ENCODE measurements at regions not wholly inside any gene's neighbourhood (a gene's known extent, or its start where the extent isn't known, plus 50 kb on each side); places are given as distances from the start of the nearest gene placed in this dataset.
"Not testable (repeated sequence)": the region's sequence is repeated elsewhere in the genome, so short reads cannot be mapped to it uniquely, and the experiment has no call there.

- no peak overlapping the region for H4K5ac ChIP-seq (ENCODE audit: insufficient read length, low read depth, low read length)
- H2AK5ac ChIP-seq (ENCODE audit: insufficient read length, low read length), result no peak overlapping the region
- no peaks in the 10 kb centered on the region for H3K23me2 ChIP-seq (ENCODE audit: insufficient read length, low read depth, low read length, poor library complexity, severe bottlenecking)
- H4K91ac ChIP-seq (ENCODE audit: insufficient read length, low read depth, low read length), result no peak overlapping the region
- H3K4me1 Mint-ChIP-seq, result peaks cover 8 to 11% of the 10 kb centered on the region in 2 experiments
- H3K9me3 ChIP-seq (ENCODE audit: control insufficient read depth, low read depth, low read length), result peaks cover 5% of the 10 kb centered on the region
- no peak overlapping the region for H2AFZ ChIP-seq (ENCODE audit: low read length)
- H2BK5ac ChIP-seq (ENCODE audit: insufficient read length, low read length), result no peak overlapping the region
- WGBS (ENCODE audit: extremely low coverage, insufficient read length, low lambda C conversion rate), result no CpG with 5 or more reads among the region's 12 CpGs
- no peak overlapping the region for H2BK12ac ChIP-seq (ENCODE audit: insufficient read length, low read depth, low read length)
- H2BK15ac ChIP-seq (ENCODE audit: low read depth, low read length), result no peak overlapping the region
- no peak overlapping the region for H3K18ac ChIP-seq (ENCODE audit: insufficient read length, low read depth, low read length)
- H3K4me1 ChIP-seq (ENCODE audit: insufficient read depth, low read length), result peaks cover 4% of the 10 kb centered on the region; the same call in 1 of the 2 replicates
- no peak overlapping the region for H3K56ac ChIP-seq (ENCODE audit: insufficient read length, low read depth, low read length)
- H3K79me2 ChIP-seq (ENCODE audit: insufficient read depth, low read length), result no peaks in the 10 kb centered on the region
- no peaks in the 10 kb centered on the region for H4K20me1 ChIP-seq (ENCODE audit: control insufficient read depth, insufficient read depth, insufficient read length)
- no peak for TF ChIP-seq CTCF (conservative IDR thresholded peaks at IDR 0.05)
- no peaks in the 10 kb centered on the region; the same call in 1 of the 2 replicates for H3K27me3 Mint-ChIP-seq (ENCODE audit: low read depth)
- no peak overlapping the region for H3K9ac ChIP-seq (ENCODE audit: extremely low read depth, insufficient read length, low read length)
- no peak overlapping the region for H4K8ac ChIP-seq (replicated peaks; ENCODE audit: insufficient read length, low read depth, low read length)
- peaks cover 0 to 3% of the 10 kb centered on the region in 2 experiments; a peak in 3 of 5 replicates for H3K9me3 Mint-ChIP-seq
- no peak overlapping the region for H2BK20ac ChIP-seq (ENCODE audit: low read depth, low read length, poor library complexity, severe bottlenecking)
- H3K14ac ChIP-seq (ENCODE audit: insufficient read depth, low read length), result no peak overlapping the region
- H3K4ac ChIP-seq (ENCODE audit: low read depth, low read length), result no peak overlapping the region
- no peak overlapping the region for H2BK120ac ChIP-seq (ENCODE audit: low read depth, low read length, poor library complexity, severe bottlenecking)
- no peak overlapping the region for H3T11ph ChIP-seq (ENCODE audit: low read length)
- no peak overlapping the region for H3K27ac ChIP-seq (ENCODE audit: insufficient read length, low read depth, low read length)
- H3K27ac Mint-ChIP-seq, result no peak overlapping the region
- H3K4me2 ChIP-seq (ENCODE audit: insufficient read depth, insufficient read length, low read length), result no peak overlapping the region
- DNase-seq, result no peak
- no peak overlapping the region for H3K23ac ChIP-seq (ENCODE audit: insufficient read length, low read depth, low read length)
- no peaks in the 10 kb centered on the region for H3K79me1 ChIP-seq (ENCODE audit: insufficient read depth, low read depth, low read length, poor library complexity, severe bottlenecking)
- H3K4me3 Mint-ChIP-seq, result no peak overlapping the region
- no peaks in the 10 kb centered on the region; a peak in 1 of 7 replicates for H3K36me3 Mint-ChIP-seq (ENCODE audit: insufficient read depth in 1 of 3, low read depth in 3 of 3)
- H3K27me3 ChIP-seq (ENCODE audit: insufficient read depth, low read length), result no peaks in the 10 kb centered on the region
These were observed 199.1 kb upstream of the AHR start for GRCh38 chr7:17099083-17099973.

DNA sequence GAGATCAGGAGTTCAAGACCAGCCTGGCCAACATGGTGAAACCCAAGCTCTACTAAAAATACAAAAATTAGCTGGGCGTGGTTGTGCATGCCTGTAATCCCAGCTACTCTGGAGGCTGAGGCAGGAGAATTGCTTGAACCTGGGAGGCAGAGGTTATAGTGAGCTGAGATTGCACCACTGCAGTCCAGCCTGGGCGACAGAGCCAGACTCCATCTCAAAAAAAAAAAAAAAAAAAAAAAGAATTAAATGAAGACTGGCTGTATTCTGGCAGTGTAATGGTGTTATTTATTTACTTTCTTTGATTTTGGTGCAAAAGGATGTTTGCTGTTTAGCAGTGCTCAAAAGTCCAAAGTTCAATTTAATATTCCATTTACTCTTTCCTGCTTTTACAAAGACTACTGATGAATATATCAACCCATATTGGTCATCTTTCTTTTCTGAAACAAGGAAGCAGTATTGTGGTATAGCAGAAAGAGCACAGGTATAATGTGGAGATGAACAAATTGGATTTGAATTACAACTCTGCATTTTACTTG, 198.4 kb upstream of the AHR start:
- not testable (repeated sequence) for H3K27ac ChIP-seq (ENCODE audit: insufficient read length, low read depth, low read length); H4K5ac ChIP-seq (ENCODE audit: insufficient read length, low read depth, low read length)

More for the DNA sequence above, 198.4 kb upstream of the AHR start:
- not testable (repeated sequence) for H3K23me2 ChIP-seq (ENCODE audit: insufficient read length, low read depth, low read length, poor library complexity, severe bottlenecking); H2BK12ac ChIP-seq (ENCODE audit: insufficient read length, low read depth, low read length); H4K20me1 ChIP-seq (ENCODE audit: control insufficient read depth, insufficient read depth, insufficient read length); H3K4me1 ChIP-seq (ENCODE audit: insufficient read depth, low read length); H2AFZ ChIP-seq (ENCODE audit: low read length); H3K79me1 ChIP-seq (ENCODE audit: insufficient read depth, low read depth, low read length, poor library complexity, severe bottlenecking); H4K91ac ChIP-seq (ENCODE audit: insufficient read length, low read depth, low read length); H3K27me3 ChIP-seq (ENCODE audit: insufficient read depth, low read length); H3K18ac ChIP-seq (ENCODE audit: insufficient read length, low read depth, low read length); H3K4me2 ChIP-seq (ENCODE audit: insufficient read depth, insufficient read length, low read length); H3K27me3 Mint-ChIP-seq (ENCODE audit: low read depth); H3K56ac ChIP-seq (ENCODE audit: insufficient read length, low read depth, low read length); H2AK5ac ChIP-seq (ENCODE audit: insufficient read length, low read length); H2BK15ac ChIP-seq (ENCODE audit: low read depth, low read length); H2BK120ac ChIP-seq (ENCODE audit: low read depth, low read length, poor library complexity, severe bottlenecking); H3K36me3 Mint-ChIP-seq (ENCODE audit: insufficient read depth in 1 of 3, low read depth in 3 of 3); H2BK5ac ChIP-seq (ENCODE audit: insufficient read length, low read length); H3K9me3 ChIP-seq (ENCODE audit: control insufficient read depth, low read depth, low read length); H3K23ac ChIP-seq (ENCODE audit: insufficient read length, low read depth, low read length); H4K8ac ChIP-seq (replicated peaks; ENCODE audit: insufficient read length, low read depth, low read length); H3K9ac ChIP-seq (ENCODE audit: extremely low read depth, insufficient read length, low read length); H3K4me3 Mint-ChIP-seq; H3T11ph ChIP-seq (ENCODE audit: low read length); H3K4ac ChIP-seq (ENCODE audit: low read depth, low read length); H2BK20ac ChIP-seq (ENCODE audit: low read depth, low read length, poor library complexity, severe bottlenecking); H3K27ac Mint-ChIP-seq; DNase-seq; H3K79me2 ChIP-seq (ENCODE audit: insufficient read depth, low read length); H3K14ac ChIP-seq (ENCODE audit: insufficient read depth, low read length); H3K9me3 Mint-ChIP-seq
- no CpG with 5 or more reads among the region's 2 CpGs for WGBS (ENCODE audit: extremely low coverage, insufficient read length, low lambda C conversion rate)
- peaks cover 8 to 11% of the 10 kb centered on the region in 2 experiments for H3K4me1 Mint-ChIP-seq
